GM19351 (cell line): ENCODE measurements at regions not wholly inside any gene's neighbourhood (a gene's known extent, or its start where the extent isn't known, plus 50 kb on each side); places are given as distances from the start of the nearest gene placed in this dataset.
"Not testable (repeated sequence)": the region's sequence is repeated elsewhere in the genome, so short reads cannot be mapped to it uniquely, and the experiment has no call there.

Experiments used
- ATAC-seq: cut with Tn5 transposase; IDR thresholded peaks from one replicate; pipeline ENCODE4 v1.9.1; 2021; ENCODE audit warnings: mild to moderate bottlenecking, moderate library complexity; ENCODE audit not compliant: unreplicated experiment

DNA sequence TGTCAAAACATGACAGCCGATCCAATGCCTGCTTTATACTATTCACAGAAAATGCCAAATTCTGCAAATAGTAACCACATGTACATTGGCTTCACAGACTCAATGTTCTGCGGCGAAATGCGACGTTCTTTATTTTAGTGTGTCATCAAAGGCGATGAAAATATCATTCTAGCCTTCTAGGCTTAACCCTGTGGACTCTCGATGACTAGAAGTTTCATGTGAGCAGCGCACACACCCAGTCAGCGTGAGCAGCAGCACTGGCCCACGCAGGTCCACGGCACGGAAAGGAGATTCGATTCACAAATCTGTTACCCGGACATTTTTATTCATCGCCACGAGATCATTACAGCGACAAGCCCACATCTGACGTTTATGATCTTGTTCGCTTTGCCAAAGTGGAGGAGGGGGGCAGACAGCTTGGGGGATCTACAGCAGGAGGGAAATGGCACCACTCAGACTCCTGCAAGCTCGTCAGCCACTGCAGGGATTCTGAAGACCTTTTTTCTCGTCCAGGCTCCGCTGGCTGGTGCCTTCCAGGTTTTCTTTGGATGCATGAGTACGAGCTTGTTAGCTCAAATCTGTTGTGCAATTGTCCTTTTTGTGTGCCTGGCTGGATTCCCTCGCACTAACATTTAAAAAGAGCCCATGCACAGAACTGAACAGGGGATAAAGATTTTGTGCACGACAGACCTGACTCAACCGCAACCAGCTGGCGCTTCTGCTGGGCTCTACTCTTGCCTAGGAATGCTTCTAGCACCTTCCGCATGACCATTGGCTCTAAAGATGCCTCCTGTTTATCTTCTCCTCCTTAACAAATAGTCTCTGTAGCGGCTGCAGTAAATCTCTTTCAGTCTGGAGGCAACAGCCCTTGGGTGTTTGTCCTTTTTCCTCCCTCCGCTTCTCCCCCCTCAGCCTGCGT is 938.4 kb downstream of the MCTP2 start:
- ATAC-seq: no peak

DNA sequence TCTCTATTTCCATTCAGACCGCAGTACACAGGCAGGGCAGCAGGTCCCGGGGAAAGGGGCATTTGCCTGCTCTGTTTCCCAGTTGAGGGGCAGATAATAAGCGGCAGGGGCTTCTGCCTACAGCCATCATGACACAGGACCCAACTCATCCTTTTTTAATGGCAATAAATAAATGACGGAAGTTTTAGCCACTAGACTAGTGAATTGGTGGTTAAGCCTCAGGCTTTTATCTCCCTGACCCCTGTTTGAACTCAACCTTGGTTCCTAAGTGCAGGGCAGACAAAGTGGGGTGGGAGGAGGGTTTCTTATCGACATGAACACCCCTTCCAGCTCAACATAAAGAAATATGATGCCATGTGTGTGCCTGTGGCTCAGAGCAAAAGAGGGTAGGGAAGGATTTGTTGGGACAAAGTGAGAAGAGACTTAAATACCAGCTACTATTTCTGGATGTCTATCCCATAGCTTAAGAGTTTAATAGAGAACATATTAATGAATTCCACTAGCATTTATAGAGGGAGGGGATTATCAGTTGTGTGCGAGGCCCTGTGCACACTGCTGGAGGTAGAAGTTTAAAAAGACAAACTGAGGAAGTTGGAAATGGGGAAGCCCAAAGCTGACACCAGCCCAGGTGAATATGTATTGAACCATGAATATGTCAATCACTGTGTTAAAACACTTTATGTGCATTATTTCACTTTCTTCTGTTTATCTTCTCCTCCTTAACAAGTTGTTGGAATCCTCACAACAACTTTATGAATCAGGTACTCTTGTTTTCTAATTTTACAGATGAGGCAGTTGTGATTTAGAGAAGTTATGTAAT is 939.4 kb downstream of the MCTP2 start:
- ATAC-seq: no peak

DNA sequence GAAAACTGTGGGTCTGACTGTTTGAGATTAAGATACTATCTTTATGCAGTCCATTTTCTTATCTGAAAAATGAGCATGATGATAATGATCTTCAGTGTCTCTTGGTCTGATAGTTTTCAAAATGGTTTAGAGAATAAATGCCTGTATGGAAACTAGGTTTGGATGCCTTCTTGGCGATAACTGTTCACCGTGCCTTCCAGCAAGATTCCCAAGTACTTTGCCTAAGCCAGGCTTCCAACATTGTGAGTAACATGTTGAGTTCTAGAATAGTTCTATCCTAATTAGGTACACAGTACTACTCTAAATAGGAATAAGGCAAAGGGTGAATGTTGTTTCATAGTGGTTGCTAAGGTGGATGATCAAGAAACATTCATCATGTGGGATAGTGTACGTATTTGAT is 940.2 kb downstream of the MCTP2 start:
- no peak for ATAC-seq

DNA sequence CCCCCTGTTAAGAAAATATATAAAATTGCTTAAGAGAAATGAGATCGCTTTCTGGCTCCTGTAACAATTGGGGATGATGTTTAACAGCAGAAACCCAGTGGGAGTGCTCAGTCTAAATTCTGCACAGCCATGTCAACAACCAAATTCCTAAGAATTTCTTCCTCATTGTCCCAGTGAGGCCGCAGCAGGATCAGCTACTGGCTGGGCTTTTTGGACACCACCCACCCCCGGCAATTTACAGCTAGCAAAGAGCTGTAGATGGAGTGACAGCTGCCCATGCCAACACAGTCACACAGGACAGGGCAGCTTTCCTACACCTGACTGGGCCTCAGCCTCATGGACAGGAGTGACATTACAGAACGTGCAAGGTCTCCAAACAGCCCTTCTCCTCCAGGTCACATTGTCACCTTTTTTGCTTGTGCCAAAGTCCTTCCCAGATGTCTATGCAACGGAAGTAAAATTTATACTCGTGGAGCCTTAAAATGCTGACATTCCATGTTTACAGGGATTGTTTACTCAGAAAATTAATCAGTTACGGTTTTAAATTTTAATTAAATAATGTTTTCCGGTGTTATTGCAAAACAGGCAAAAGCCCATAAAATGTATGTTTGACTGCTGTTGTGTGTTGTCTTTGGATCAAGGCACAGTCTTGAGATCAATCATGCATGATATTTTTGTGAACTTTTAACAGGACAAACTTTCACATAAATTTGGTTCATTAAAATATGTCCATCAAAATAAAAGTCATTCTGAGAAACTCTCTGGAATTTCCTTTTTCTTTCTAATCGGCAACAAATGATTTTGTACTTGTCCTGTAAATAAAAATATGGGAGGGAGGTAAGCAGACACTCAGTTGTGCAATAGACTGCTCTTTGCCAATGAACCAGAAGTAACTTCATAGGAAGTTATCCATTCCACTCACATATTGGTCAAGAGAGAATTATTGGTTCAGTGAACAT is 943.2 kb downstream of the MCTP2 start:
- ATAC-seq: no peak

DNA sequence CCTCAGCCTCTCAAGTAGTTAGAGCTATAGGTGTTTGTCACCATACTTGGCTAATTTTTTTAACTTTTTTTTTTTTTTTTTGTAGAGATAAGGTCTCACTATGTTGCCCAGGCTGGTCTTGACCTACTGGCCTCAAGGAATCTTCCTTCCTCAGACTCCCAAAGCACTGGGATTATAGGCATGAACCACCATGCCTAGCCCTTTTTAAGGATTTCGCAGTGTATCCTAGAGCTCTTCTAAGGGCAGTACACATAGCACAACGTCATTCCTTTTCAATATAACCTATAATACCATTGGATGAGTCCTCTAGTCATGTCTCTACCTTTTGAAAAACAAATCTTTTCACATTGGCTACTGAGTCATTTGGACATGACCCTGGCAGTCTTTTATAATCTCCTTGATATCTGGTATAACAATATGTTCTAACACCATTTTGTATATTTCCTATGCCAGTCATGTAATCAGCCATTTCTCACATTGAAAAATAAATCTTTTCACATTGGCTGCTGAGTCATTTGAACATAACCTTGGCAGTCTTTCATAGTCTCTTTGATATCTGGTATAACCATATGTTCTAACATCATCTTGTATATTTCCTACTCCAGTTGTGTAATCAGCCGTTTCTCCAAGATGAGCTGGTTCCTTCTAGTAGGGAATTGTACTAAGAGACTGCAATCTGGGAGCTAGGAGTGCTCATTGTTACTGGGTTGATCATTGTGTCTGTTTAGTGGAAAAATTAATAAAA is 944.7 kb downstream of the MCTP2 start:
- ATAC-seq: no peak

DNA sequence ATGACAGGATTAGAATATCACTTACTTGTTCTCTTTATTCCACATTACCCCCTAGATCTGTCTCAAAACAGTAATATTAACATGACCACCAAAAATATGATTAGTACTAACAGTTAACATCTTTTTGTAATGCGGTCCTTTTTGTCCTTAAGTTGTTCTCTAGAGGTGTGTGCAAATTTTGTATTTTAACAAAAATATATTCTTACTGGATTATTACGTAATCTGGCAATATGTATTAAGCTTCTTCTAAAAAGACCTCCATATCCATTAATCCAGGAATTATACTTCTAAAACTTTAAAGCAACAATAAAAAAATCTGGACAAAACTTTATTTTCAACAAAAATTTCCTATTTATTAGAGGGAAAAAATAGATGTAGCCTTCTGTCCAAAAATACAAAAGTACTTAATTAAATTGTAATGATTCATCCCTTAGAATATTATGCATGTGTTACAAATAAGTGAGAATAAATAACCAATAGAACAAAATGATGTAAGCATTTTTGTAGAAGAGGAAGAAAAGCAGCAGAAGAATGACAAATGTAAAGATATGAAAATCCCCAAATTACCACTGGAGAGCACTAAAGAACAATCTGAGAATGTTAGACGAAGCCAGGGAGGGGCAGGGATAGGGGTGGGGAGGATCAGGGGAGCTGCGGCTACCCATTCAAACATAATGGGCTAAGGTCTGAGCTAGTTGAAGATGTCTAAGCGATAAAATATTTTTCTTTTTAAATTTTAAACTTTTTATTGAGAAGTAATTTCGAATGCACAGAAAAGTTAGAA is 945.6 kb downstream of the MCTP2 start:
- ATAC-seq: no peak

DNA sequence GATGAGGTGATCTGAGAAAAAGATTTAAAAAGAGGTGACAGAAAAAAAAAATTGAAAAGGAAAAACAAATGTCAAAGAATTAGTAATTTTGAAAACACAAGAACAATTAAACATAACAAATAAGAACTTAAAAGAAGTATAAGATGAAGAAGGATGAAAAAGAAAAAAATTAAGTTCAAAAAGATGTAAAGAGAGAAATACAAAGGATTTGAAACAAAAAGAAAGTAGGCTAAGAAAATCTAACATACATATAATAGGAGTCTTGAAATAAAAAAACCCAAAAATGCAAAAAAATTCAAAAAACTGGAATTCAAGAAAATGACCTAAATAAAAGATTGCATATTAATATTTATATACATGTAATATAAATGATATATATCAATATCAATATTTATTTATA is 949.2 kb downstream of the MCTP2 start:
- ATAC-seq: no peak

DNA sequence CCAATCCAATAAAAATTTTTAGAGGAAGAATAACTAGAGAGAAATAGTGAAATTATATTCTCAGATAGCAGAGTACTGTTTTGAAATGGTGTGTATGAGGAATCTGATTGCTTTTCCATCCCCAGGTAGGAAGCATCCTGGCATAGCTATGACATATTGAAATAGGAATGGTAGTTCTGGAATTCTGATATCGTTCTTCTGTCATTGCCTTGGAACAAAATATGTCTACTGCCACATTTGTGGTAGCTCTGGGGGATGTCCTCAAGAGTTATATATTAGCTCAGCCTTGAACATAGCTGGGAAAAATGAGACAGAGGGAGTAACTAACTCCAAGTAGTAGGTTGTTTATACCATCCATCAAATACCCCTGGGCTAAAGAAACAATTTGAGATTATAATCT is 950.7 kb downstream of the MCTP2 start:
- no peak for ATAC-seq

DNA sequence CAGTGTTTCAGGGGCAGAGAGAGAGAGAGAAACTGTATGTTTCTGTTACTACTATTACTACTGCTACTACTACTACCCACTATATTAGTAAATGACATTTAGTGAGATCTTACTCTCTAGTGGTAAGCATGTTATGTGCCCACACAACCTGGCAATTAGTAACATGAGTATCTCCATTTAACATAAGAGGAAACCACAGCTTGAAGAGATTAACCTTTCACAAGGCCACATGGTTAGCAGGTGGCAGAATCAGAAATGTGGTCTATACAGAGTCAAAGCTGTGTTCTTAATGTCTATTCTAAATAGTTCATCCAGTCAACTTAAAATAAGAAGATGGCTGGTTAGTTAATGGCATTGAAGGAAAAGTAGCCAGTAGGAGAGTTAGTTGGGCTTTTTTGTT is 961.6 kb downstream of the MCTP2 start:
- no peak for ATAC-seq

DNA sequence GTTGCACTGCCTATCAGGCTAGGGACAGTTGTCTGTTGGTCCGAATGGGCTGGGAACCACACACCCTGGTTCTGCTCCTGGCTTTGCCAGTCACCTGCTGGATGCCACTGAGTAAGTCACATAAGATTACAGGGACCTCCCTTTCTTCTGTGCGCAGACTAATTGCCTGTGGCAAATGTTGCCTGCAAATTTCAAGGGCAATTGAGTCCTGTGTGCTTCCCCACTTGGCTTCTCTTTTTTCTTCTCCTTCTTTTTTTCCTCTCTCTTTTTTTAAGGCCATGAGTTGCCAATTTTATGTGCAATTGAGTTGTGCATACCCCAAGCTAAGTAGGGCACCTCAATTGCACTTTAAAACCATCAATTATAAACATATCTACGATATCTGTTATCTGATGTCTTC is 963.4 kb downstream of the MCTP2 start:
- ATAC-seq: no peak

DNA sequence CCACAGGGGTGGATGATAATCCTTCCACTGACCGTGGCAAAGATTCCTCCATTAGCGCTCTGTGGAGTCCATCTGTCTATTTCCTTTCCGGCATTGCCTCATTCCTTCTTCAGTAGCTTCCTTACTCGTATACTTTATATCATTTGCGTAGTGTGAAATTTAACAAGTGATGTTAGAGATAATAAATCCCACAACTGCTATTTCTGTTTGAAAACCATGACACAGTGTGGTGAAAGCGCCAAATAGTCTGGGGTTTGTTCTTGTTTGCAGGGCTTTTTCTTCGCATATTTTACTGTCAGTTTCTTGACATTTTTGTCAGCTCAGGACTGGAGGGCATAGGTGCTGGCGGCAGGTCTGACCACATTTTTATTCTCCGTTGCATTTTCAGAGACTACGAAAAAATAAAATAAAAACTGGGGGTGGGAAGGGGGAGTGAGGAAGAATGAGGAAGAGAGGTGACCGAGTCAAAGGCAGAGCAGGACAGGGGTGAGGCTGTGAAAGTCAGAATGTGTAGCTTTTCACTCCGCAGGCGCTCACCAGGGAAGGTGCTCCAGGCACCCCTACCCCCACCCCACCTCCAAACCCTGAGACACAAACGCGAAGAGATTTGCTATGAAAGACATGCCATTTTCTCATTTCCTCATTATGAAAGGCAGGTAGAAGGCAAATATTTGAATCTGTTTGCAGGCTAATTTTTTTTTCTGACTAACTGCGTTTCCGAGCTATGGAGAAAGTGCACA is 965.0 kb downstream of the MCTP2 start:
- no peak for ATAC-seq

DNA sequence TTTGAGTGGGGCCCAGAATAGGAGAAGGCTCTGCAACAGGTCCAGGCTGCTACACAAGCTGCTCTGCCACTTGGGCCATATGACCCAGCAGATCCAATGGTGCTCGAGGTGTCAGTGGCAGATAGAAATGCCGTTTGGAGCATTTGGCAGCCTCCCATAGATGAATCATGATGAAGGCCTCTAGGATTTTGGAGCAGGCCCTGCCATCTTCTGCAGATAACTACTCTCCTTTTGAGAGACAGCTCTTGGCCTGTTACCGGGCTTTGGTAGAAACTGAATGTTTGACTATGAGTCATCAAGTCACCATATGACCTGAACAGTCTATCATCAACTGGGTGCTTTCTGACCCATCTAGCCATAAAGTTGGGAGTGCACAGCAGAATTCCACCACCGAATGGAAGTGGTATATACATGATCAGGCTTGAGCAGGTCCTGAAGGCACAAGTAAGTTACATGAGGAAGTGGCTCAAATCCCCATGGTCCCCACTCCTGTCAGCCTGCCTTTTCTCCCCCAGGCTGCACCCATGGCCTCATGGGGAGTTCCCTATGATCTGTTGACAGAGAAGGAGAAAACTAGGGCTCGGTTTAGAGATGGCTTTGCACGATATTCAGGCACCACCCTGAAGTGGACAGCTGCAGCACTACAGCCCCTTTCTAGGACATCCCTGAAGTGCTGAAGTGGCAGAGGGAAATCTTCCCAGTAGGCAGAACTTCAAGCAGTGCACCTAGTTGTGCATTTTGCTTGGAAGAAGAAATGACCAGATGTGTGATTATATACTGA is 971.4 kb downstream of the MCTP2 start:
- ATAC-seq: no peak

DNA sequence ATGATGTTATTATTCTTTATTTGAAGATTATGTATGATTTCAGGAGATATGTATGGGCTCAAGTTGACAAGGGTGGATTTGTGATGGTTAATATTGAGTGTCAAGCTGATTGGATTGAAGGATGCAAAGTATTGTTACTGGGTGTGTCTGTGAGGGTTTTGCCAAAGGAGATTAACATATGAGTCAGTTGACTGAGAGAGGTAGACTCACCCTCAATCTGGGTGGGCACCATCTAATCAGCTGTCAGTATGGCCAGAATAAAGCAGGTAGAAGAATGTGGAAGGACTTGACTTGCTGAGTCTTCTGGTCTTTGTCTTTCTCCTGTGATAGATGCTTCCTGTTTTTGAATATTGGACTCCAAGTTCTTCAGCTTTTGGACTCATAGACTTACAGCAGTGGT is 973.7 kb downstream of the MCTP2 start:
- no peak for ATAC-seq

DNA sequence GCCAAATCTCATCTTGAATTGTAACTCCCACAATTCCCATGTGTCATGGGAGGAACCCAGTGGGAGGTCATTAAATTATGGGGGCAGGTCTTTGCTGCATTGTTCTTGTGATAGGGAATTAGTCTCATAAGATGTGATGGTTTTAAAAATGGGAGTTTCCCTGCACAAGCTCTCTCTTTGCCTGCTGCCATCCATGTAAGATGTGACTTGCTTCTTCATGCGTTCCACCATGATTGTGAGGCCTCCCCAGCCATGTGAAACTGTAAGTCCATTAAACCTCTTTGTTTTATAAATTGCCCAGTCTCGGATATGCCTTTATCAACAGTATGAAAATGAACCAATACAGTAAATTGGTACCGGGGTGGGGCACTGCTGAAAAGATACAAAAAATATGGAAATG is 974.5 kb downstream of the MCTP2 start:
- not testable (repeated sequence) for ATAC-seq

DNA sequence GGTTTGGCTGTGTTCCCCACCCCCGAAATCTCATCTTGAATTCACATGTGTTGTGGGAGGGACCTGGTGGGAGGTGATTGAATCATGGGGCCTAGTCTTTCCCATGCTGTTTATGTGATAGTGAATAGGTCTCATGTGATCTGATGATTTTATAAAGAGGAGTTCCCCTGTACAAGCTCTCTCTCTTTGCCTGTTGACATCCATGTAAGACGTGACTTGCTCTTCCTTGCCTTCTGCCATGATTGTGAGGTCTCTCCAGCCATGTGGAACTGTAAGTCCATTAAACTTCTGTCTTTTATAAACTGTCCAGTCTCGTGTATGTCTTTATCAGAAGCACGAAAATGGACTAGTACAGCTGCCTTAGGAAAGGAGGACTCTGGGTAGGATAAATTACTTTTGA is 976.7 kb downstream of the MCTP2 start:
- no peak for ATAC-seq

DNA sequence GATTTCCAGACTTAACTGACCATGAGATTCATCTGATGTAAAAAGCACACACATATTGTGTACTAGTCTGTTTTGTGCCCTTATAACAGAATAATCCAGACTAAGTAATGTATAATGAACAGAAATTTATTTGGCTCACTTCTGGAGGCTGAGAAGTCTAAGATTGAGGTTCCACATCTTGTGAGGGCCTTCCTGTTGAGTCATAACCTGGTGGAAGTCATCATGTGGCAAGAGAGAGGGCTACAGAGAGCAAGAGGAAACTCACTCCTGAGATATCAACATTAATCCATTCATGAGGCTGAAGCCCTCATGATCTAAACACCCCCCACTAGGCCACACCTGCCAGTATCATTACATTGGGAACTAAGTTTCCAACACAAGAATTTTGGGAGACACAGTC is 977.6 kb downstream of the MCTP2 start:
- no peak for ATAC-seq

DNA sequence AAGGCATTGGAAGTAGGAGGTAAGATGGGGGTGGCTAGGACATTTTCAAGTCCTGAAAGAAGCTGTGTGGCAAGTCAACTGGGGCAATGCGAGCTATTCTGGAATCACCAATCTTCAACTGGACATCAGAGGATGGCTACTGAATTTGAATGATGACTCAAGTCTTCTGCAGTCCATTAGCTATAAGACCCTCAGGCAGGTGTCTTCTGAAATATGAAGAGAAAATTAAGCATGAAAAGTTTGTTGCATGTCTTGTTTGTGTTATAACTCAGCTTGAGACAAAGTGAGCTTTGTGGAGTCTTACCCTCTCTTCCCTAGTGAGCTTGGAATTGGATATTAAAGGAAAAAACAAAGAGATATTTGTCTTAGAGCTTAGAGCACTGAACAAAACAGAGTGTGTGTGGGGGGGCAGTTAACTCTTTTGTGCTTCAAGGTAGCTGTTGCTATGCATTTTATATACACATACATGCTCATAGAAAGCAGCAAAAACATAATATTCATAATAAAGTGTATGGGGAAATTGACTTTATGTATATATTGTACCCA is 979.1 kb downstream of the MCTP2 start:
- no peak for ATAC-seq

DNA sequence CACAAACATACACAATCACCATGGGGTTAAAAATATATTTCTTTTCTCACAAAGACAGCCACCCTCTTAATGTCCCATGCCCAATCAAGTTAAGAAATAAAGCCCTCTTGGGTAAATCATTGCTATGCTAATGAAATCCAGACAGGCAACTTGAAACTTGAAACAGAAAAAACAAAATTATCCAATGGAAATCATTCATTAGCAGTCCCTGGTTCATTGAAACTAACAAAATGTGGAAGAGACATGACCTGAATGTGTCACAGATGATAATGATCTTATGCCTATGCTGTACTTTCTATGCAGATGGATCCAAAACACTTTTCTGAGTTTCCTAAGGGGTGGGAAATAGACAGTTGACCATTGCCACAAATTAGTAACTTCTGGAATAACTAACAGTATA is 983.7 kb downstream of the MCTP2 start:
- ATAC-seq: no peak
